Fibroblast of lung (primary cell): ENCODE measurements at regions not wholly inside any gene's neighbourhood (a gene's known extent, or its start where the extent isn't known, plus 50 kb on each side); places are given as distances from the start of the nearest gene placed in this dataset.

Experiments used
- EZH2 ChIP-seq: IDR thresholded peaks from 2 replicates; pipeline ENCODE4 v1.5.1; 2012; ENCODE audit warnings: low read length, control low read depth, mild to moderate bottlenecking; ENCODE audit errors: missing control alignments
- TF ChIP-seq, protein P1 (sequence below), 2 donors: IDR thresholded peaks in 1 of 2; conservative IDR thresholded peaks in 1 of 2; 1 replicate in 1 of 2; 2 replicates in 1 of 2; pipeline ENCODE4 v1.5.1; 2011 to 2012; ENCODE audit warnings: low read length in 2 of 2, control low read depth in 1 of 2, inconsistent platforms in 1 of 2, low read depth in 1 of 2, mild to moderate bottlenecking in 1 of 2

GRCh38 chr10:2230478-2230877 is 493.2 kb upstream of the ADARB2 start:
- TF ChIP-seq, protein P1, sequence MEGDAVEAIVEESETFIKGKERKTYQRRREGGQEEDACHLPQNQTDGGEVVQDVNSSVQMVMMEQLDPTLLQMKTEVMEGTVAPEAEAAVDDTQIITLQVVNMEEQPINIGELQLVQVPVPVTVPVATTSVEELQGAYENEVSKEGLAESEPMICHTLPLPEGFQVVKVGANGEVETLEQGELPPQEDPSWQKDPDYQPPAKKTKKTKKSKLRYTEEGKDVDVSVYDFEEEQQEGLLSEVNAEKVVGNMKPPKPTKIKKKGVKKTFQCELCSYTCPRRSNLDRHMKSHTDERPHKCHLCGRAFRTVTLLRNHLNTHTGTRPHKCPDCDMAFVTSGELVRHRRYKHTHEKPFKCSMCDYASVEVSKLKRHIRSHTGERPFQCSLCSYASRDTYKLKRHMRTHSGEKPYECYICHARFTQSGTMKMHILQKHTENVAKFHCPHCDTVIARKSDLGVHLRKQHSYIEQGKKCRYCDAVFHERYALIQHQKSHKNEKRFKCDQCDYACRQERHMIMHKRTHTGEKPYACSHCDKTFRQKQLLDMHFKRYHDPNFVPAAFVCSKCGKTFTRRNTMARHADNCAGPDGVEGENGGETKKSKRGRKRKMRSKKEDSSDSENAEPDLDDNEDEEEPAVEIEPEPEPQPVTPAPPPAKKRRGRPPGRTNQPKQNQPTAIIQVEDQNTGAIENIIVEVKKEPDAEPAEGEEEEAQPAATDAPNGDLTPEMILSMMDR (conservative IDR thresholded peaks at IDR 0.05 in 1 of 2, IDR thresholded peaks at IDR 0.05 in 1 of 2; ENCODE audit: low read depth in 1 of 2, low read length in 2 of 2) = no peak
- no peak for TF ChIP-seq EZH2
